Inflammatory macrophage treated with lipopolysaccharide for 4 hours (primary cell): ENCODE measurements at regions not wholly inside any gene's neighbourhood (a gene's known extent, or its start where the extent isn't known, plus 50 kb on each side); places are given as distances from the start of the nearest gene placed in this dataset.
"Not testable (repeated sequence)": the region's sequence is repeated elsewhere in the genome, so short reads cannot be mapped to it uniquely, and the experiment has no call there.

Source experiments
- DNase-seq: peaks from one replicate; pipeline ENCODE4 v3.0.0-alpha.2; 2020

GRCh38 chr3:25897019-25897418 lies 107.1 kb downstream of the OXSM start:
- no peak for DNase-seq

- no peak for DNase-seq
Measured at GRCh38 chr3:25899352-25900101, 109.6 kb downstream of the OXSM start.

GRCh38 chr3:25900161-25900560 lies 110.3 kb downstream of the OXSM start:
- DNase-seq = no peak

GRCh38 chr3:25901796-25902195 lies 111.9 kb downstream of the OXSM start:
- no peak for DNase-seq

DNA sequence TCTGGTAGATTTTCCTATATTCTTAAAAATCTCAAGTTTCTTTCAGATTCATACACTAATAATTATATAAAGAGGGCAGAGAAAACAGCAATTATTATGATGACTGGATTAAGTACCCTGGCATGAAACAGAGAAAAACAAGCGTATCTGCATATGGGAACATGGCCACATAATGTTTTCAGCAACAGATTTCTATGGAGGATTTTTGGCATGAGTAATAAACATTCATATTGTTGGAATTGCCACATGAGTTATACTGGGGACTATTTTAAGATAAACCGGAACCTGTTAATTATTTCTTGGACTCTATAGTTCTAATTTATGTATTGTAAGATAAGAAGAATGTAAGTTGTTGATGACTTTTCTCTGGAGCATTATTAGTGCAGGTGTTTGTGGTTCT lies 112.7 kb downstream of the OXSM start:
- DNase-seq = no peak

- no peak for DNase-seq
Measured at GRCh38 chr3:25903371-25904129, 113.7 kb downstream of the OXSM start.

DNA sequence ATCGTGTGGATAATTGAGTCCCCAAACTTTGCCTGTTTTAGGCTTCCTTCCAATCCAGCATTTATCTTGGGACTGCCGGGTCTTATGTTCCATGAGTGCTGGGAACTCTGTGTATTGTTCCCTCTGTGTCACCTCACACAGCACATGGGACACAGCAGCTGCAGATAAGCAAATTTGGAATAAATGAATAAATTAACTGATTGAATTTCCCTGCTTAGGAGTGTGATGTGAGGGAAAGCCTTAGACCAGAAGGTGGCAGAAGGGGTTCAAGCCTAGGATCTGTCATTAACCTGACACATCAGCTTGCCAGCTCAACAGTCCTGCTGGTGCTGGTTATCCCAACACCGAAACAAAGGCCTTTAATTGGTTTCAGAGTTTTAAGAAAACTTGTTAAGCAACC lies 114.3 kb downstream of the OXSM start:
- DNase-seq = no peak

- DNase-seq = no peak
Measured at GRCh38 chr3:25906132-25906906, 116.4 kb downstream of the OXSM start.

GRCh38 chr3:25907081-25907480 lies 117.2 kb downstream of the OXSM start:
- DNase-seq = no peak

DNA sequence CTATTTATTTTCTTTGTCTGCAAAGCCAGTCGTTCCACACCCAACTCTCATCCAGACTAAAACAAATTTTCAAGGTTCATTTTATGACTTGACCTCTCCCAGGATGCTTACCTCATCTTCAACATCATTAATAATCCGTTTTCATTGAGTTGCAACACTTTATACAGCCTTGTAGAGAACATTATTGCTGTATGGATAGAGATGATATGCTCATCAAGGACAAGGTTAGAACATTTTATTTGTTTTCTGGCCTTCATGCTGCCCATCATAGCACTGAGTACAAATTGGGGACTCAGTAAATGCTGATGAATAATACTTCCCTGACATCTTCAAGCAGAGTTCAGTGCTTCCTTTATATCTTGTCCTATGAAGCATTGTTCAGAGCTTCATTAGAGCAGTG lies 120.2 kb downstream of the OXSM start:
- DNase-seq = no peak

GRCh38 chr3:25910997-25911396 lies 121.1 kb downstream of the OXSM start:
- peak; percentile 45 for DNase-seq

- no peak for DNase-seq
Measured at GRCh38 chr3:25911525-25912295, 121.8 kb downstream of the OXSM start.

- DNase-seq = no peak
Measured at GRCh38 chr3:25913179-25913578, 123.3 kb downstream of the OXSM start.

GRCh38 chr3:25915673-25916072 lies 125.8 kb downstream of the OXSM start:
- no peak for DNase-seq

DNA sequence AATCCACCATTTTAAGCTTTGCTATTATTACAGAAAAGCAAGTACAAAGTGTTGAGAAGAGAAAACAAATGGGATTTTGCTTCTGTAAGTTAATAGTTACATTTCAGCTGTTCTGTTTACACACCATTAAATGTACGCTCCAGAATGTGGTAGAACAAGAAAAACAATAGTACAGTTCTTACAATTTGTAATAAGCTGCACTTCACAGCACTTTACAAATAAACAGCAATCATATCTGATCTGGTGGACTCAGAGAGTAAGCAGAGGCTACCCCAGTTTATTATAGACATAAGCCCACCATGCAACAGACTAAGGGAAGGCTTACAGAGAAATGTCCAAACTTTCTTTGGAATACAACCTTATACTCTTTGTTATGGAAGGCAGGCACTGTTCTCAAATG lies 126.4 kb downstream of the OXSM start:
- DNase-seq = no peak

- not testable (repeated sequence) for DNase-seq
Measured at GRCh38 chr3:25931967-25932366, 142.1 kb downstream of the OXSM start.

GRCh38 chr3:25938566-25939325 lies 148.9 kb downstream of the OXSM start:
- no peak for DNase-seq

DNA sequence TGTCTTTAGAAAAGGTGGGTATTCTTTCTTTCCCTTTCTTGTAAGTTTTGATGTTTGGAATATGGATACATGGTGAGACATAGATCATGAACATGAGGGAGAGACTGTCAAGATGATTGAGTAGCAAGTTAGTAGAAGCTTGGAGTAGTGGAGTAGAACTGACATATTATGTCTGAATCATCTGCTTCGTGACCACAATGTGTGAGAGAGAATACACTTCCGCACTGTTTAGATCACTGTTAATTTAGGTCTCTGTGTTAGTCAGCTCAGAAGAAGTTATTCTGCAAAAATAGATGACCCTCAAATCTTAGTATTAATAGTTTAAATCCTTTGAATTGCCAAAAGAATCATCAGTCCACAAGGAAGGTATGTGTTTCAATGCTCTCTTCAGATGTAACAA lies 151.0 kb downstream of the OXSM start:
- no peak for DNase-seq

- no peak for DNase-seq
Measured at GRCh38 chr3:25944329-25944728, 154.4 kb downstream of the OXSM start.

- DNase-seq = no peak
Measured at GRCh38 chr3:25945366-25945765, 155.5 kb downstream of the OXSM start.

DNA sequence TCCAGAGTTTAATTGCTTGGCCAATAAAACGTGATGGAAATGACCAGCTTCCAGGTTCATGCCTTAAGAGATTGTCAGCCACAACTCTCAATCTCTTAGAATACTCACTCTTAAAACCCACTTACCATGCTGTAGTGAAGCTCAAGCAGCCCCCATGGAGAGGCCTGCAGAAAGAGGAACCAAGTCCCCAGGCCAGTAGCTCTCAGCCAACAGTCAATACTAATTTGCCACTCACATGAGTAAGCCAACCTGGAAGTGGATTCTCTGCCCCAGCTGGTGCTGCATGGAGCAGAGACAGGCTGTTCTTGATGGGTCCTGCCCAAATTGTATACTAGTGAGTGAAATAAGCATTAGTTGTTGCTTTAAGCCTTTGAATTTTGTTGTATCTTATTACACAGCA lies 155.9 kb downstream of the OXSM start:
- no peak for DNase-seq

DNA sequence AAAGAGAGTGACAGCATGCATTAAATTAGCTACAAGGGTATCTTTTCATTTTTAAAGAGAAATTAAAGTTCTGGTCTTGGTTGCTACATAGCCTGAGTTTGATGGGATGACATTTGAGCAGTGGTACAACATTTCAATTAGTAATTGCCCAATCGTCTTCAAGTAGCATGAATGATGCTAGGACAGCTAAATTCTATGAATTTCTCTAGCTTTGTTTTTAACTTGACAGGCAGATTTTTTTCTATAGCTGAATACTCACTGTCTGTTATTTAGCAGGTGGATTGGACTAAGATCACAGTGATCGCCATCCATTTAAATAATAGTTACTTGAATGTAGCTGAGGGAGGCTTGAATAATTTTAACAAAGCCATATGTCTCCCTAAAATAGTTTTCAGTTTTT lies 162.2 kb downstream of the OXSM start:
- no peak for DNase-seq
